ENCODE measurements at regions not wholly inside any gene's neighbourhood (a gene's known extent, or its start where the extent isn't known, plus 50 kb on each side); places are given as distances from the start of the nearest gene placed in this dataset.

GRCh38 chr21:15667010-15667409 lies 62.8 kb upstream of the USP25 start:
- TF ChIP-seq, protein P1, sequence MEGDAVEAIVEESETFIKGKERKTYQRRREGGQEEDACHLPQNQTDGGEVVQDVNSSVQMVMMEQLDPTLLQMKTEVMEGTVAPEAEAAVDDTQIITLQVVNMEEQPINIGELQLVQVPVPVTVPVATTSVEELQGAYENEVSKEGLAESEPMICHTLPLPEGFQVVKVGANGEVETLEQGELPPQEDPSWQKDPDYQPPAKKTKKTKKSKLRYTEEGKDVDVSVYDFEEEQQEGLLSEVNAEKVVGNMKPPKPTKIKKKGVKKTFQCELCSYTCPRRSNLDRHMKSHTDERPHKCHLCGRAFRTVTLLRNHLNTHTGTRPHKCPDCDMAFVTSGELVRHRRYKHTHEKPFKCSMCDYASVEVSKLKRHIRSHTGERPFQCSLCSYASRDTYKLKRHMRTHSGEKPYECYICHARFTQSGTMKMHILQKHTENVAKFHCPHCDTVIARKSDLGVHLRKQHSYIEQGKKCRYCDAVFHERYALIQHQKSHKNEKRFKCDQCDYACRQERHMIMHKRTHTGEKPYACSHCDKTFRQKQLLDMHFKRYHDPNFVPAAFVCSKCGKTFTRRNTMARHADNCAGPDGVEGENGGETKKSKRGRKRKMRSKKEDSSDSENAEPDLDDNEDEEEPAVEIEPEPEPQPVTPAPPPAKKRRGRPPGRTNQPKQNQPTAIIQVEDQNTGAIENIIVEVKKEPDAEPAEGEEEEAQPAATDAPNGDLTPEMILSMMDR (IDR thresholded peaks at IDR 0.05) = no peak
- TF ChIP-seq POLR2A (IDR thresholded peaks at IDR 0.05) = no peak

All from heart left ventricle (tissue), 13 donors.